Prostate gland (tissue), 2 donors: ENCODE measurements at regions not wholly inside any gene's neighbourhood (a gene's known extent, or its start where the extent isn't known, plus 50 kb on each side); places are given as distances from the start of the nearest gene placed in this dataset.

ENCODE experiments used
- POLR2A ChIP-seq: fragments of 450-650 bp; IDR thresholded peaks from one replicate; pipeline ENCODE4 v1.6.1; 2016; ENCODE audit warnings: antibody characterized with exemption, mild to moderate bottlenecking
- TF ChIP-seq, protein P1 (sequence below), 4 experiments: fragments of 200-600 bp in 2 of 4; fragments of 450-650 bp in 2 of 4; sonication (generic) in 2 of 4; IDR thresholded peaks; 1 replicate in 3 of 4; 2 replicates in 1 of 4; pipeline ENCODE4 v1.5.1; 2016 to 2019; ENCODE audit warnings: antibody characterized with exemption in 4 of 4, mild to moderate bottlenecking in 2 of 4, moderate library complexity in 2 of 4

DNA sequence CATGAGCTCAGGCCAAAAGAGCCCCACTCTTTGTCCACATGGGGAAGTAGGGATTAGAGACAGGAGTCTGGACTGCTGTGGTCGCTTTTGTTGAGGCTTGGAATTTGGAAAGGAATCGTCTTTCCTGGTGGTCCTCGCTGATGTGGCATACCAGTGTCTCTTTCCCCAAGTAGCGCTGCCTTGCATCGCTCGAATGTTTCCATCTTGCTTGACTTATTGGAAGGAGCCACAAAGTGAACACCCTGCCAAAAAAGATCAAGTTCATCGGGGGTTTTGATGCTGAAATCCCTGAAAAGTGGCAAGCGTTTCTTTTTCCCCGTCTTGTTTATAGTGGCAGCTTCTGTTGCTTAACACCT is 161.3 kb downstream of the MACROH2A1 start:
- TF ChIP-seq, protein P1, sequence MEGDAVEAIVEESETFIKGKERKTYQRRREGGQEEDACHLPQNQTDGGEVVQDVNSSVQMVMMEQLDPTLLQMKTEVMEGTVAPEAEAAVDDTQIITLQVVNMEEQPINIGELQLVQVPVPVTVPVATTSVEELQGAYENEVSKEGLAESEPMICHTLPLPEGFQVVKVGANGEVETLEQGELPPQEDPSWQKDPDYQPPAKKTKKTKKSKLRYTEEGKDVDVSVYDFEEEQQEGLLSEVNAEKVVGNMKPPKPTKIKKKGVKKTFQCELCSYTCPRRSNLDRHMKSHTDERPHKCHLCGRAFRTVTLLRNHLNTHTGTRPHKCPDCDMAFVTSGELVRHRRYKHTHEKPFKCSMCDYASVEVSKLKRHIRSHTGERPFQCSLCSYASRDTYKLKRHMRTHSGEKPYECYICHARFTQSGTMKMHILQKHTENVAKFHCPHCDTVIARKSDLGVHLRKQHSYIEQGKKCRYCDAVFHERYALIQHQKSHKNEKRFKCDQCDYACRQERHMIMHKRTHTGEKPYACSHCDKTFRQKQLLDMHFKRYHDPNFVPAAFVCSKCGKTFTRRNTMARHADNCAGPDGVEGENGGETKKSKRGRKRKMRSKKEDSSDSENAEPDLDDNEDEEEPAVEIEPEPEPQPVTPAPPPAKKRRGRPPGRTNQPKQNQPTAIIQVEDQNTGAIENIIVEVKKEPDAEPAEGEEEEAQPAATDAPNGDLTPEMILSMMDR (IDR thresholded peaks at IDR 0.05), result no peak
- no peak for TF ChIP-seq POLR2A
